ENCODE measurements at regions not wholly inside any gene's neighbourhood (a gene's known extent, or its start where the extent isn't known, plus 50 kb on each side); places are given as distances from the start of the nearest gene placed in this dataset.
"Not testable (repeated sequence)": the region's sequence is repeated elsewhere in the genome, so short reads cannot be mapped to it uniquely, and the experiment has no call there.

DNA sequence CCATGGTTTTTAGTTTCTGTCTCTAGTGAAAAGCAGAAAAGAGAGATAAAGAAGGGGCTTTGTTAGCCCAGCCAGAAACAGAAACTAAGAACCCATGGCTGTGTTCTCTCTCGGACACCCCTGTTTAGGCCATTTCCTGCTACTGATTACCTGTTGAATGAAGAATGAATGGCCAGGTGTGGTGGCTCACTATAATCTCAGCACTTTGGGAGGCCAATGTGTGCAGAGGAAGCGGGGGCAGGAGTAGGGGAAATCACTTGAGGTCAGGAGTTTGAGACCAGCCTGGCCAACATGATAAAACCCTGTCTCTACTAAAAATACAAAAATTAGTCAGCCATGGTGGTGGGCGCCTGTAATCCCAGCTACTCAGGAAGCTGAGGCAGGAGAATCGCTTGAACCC lies 93.8 kb upstream of the MSH6 start:
- TF ChIP-seq, protein P1, sequence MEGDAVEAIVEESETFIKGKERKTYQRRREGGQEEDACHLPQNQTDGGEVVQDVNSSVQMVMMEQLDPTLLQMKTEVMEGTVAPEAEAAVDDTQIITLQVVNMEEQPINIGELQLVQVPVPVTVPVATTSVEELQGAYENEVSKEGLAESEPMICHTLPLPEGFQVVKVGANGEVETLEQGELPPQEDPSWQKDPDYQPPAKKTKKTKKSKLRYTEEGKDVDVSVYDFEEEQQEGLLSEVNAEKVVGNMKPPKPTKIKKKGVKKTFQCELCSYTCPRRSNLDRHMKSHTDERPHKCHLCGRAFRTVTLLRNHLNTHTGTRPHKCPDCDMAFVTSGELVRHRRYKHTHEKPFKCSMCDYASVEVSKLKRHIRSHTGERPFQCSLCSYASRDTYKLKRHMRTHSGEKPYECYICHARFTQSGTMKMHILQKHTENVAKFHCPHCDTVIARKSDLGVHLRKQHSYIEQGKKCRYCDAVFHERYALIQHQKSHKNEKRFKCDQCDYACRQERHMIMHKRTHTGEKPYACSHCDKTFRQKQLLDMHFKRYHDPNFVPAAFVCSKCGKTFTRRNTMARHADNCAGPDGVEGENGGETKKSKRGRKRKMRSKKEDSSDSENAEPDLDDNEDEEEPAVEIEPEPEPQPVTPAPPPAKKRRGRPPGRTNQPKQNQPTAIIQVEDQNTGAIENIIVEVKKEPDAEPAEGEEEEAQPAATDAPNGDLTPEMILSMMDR (IDR thresholded peaks at IDR 0.05), result not testable (repeated sequence)
- TF ChIP-seq POLR2A (IDR thresholded peaks at IDR 0.05), result not testable (repeated sequence)
